Loucy (cell line): ENCODE measurements at regions not wholly inside any gene's neighbourhood (a gene's known extent, or its start where the extent isn't known, plus 50 kb on each side); places are given as distances from the start of the nearest gene placed in this dataset.
A peak's percentile ranks its signal among the peaks of the same experiment; 100 is the strongest.
"Not testable (repeated sequence)": the region's sequence is repeated elsewhere in the genome, so short reads cannot be mapped to it uniquely, and the experiment has no call there.

ENCODE experiments used
- H2AFZ ChIP-seq: fragments of 200-600 bp; sonication (generic); 2 replicates; pipeline ENCODE4 v1.6.0; 2016; ENCODE audit warnings: antibody characterized with exemption, mild to moderate bottlenecking, low read length, moderate library complexity
- H3F3A ChIP-seq: fragments of 200-600 bp; 2 replicates; pipeline ENCODE4 v1.6.0; 2016; ENCODE audit warnings: antibody characterized with exemption, low read depth, mild to moderate bottlenecking
- H3K27me3 ChIP-seq: fragments of 200-600 bp; sonication (generic); 2 replicates; pipeline ENCODE4 v1.6.1; 2014; ENCODE audit warnings: low read length, mild to moderate bottlenecking; ENCODE audit not compliant: insufficient read depth, poor library complexity, severe bottlenecking
- H3K36me3 ChIP-seq: fragments of 200-600 bp; sonication (generic); 2 replicates; pipeline ENCODE4 v1.6.1; 2016; ENCODE audit warnings: low read length; ENCODE audit not compliant: insufficient read depth
- H3K4me1 ChIP-seq: fragments of 200-600 bp; sonication (generic); 2 replicates; pipeline ENCODE4 v1.5.1; 2014; ENCODE audit warnings: low read length, mild to moderate bottlenecking; ENCODE audit not compliant: insufficient read depth, poor library complexity, severe bottlenecking
- H3K4me2 ChIP-seq: fragments of 200-600 bp; sonication (generic); 2 replicates; pipeline ENCODE4 v1.6.0; 2014; ENCODE audit warnings: antibody characterized with exemption, low read length, low read depth, mild to moderate bottlenecking; ENCODE audit not compliant: poor library complexity, severe bottlenecking
- H3K4me3 ChIP-seq: fragments of 200-600 bp; sonication (generic); 2 replicates; pipeline ENCODE4 v1.5.1; 2014; ENCODE audit warnings: low read length, mild to moderate bottlenecking, mixed read lengths; ENCODE audit not compliant: poor library complexity, severe bottlenecking
- H3K79me2 ChIP-seq: fragments of 200-600 bp; sonication (generic); 2 replicates; pipeline ENCODE4 v1.6.1; 2014; ENCODE audit warnings: low read length; ENCODE audit not compliant: insufficient read depth
- H3K9ac ChIP-seq: fragments of 200-600 bp; sonication (generic); 2 replicates; pipeline ENCODE4 v1.6.0; 2014; ENCODE audit warnings: mild to moderate bottlenecking, low read depth, low read length, moderate library complexity; ENCODE audit not compliant: poor library complexity, severe bottlenecking
- H3K9me2 ChIP-seq: fragments of 200-600 bp; sonication (generic); replicated peaks from 2 replicates; pipeline ENCODE4 v1.6.1; 2016; ENCODE audit warnings: low read depth, low read length, mixed read lengths
- H3K9me3 ChIP-seq: fragments of 200-600 bp; sonication (generic); 2 replicates; pipeline ENCODE4 v1.6.1; 2014; ENCODE audit warnings: mild to moderate bottlenecking, antibody characterized with exemption, low read length, low read depth; ENCODE audit not compliant: insufficient read depth
- H4K20me1 ChIP-seq: fragments of 200-600 bp; sonication (generic); 2 replicates; pipeline ENCODE4 v1.6.0; 2014; ENCODE audit warnings: antibody characterized with exemption, low read length, mild to moderate bottlenecking; ENCODE audit not compliant: insufficient read depth, poor library complexity, severe bottlenecking
- CTCF ChIP-seq: fragments of 200-600 bp; sonication (generic); conservative IDR thresholded peaks from 2 replicates; pipeline ENCODE4 v1.5.1; 2014; ENCODE audit warnings: mild to moderate bottlenecking, antibody characterized with exemption, low read length

- peak; percentile 31; the same call in 1 of the 2 replicates for TF ChIP-seq CTCF
- H3K36me3 ChIP-seq, H4K20me1 ChIP-seq, H3K4me1 ChIP-seq, H3K4me2 ChIP-seq, H2AFZ ChIP-seq, H3K4me3 ChIP-seq, H3F3A ChIP-seq, H3K79me2 ChIP-seq, H3K9me3 ChIP-seq, H3K27me3 ChIP-seq, H3K9me2 ChIP-seq, H3K9ac ChIP-seq: not testable (repeated sequence)
Observed at GRCh38 chr10:45920876-45921275, 51.4 kb upstream of the TIMM23 start.
